Lung (tissue), 11 donors: ENCODE measurements at regions not wholly inside any gene's neighbourhood (a gene's known extent, or its start where the extent isn't known, plus 50 kb on each side); places are given as distances from the start of the nearest gene placed in this dataset.

Experiments used
- ATAC-seq: fragments of 200-7000 bp; cut with Tn5 transposase; one replicate; pipeline ENCODE4 v1.9.1; 2020; ENCODE audit warnings: moderate number of reproducible peaks; ENCODE audit not compliant: insufficient read depth, low FRiP score
- DNase-seq, 3 donors: peaks; one replicate each; pipeline ENCODE4 v3.0.0-alpha.2; 2013 to 2017
- H3K27ac ChIP-seq, 2 donors: one replicate each; pipeline ENCODE4 v1.5.1; 2013; ENCODE audit warnings: mild to moderate bottlenecking in 2 of 2, moderate library complexity in 2 of 2, control low read depth in 1 of 2, inconsistent platforms in 1 of 2, low read depth in 1 of 2, low read length in 1 of 2
- H3K27me3 ChIP-seq, 3 donors: one replicate each; pipeline ENCODE4 v1.5.1; 2013; ENCODE audit warnings: low read length in 2 of 3; ENCODE audit not compliant: control insufficient read depth in 3 of 3, insufficient read depth in 3 of 3
- H3K36me3 ChIP-seq, 4 donors: one replicate each; pipeline ENCODE4 v1.5.1; 2013; ENCODE audit warnings: low read length in 4 of 4, mild to moderate bottlenecking in 1 of 4, moderate library complexity in 1 of 4; ENCODE audit not compliant: control insufficient read depth in 4 of 4, insufficient read depth in 4 of 4
- H3K4me1 ChIP-seq, 5 donors: one replicate each; pipeline ENCODE4 v1.5.1; 2013; ENCODE audit warnings: low read length in 5 of 5, mild to moderate bottlenecking in 2 of 5, moderate library complexity in 1 of 5; ENCODE audit not compliant: control insufficient read depth in 5 of 5, insufficient read depth in 5 of 5
- H3K4me3 ChIP-seq: one replicate; pipeline ENCODE4 v1.5.1; 2013; ENCODE audit warnings: mild to moderate bottlenecking, control low read depth, moderate library complexity
- H3K9ac ChIP-seq, 2 donors: one replicate each; pipeline ENCODE4 v1.5.1; 2013; ENCODE audit warnings: low read length in 2 of 2, control low read depth in 1 of 2; ENCODE audit not compliant: insufficient read depth in 1 of 2
- H3K9me3 ChIP-seq, 4 donors: one replicate each; pipeline ENCODE4 v1.5.1; 2013; ENCODE audit warnings: low read length in 3 of 4, mild to moderate bottlenecking in 1 of 4, moderate library complexity in 1 of 4; ENCODE audit not compliant: control insufficient read depth in 4 of 4, insufficient read depth in 3 of 4
- WGBS, 2 donors: extraction: QIAGEN DNeasy Blood & Tissue Kit; methylation state at CpG; one replicate each; pipeline ENCODE4 v1.1.7; 2013; 5-methylcytosine and 5-hydroxymethylcytosine counted together
- TF ChIP-seq, protein P1 (sequence below): IDR thresholded peaks from 2 replicates; pipeline ENCODE4 v1.5.1; 2012; ENCODE audit warnings: mild to moderate bottlenecking; ENCODE audit errors: control extremely low read depth, extremely low read depth
- donor health status: control.
- donor health status: control.
- donor health status: Bipolar disorder and iron deficiency.
- donor health status: healthy.
- donor health status: DM: yes; HTN: yes; CAD: no.

DNA sequence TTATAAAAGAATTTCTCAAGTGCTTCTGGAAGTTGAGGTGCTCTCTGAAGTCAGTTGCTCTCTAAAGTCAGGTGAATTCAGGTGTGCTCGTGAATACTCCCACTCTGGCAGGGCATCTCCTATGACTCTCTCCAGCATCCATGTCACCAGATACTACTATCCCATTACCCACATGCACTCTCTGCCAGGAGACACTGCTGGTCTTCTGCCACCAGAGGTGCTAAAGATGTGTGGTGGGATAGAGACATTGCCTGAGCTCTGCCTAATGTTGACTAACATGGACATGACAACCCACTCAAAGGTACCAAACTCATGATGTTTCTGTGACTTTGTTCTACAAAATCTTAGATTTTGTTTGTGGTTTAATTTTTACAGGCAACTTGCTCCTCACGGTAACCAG, 106.4 kb upstream of the HNRNPA3 start:
- DNase-seq = no peak
- Histone ChIP-seq H3K27ac (no peak overlapping the region), H3K36me3 (no peaks in the 10 kb centered on the region), H3K4me3 (no peak overlapping the region), H3K4me1 (no peaks in the 10 kb centered on the region), H3K27me3 (no peaks in the 10 kb centered on the region), H3K9me3 (no peaks in the 10 kb centered on the region), H3K9ac (no peak overlapping the region)
- 87 to 91% methylated on average over 2 of the region's 2 CpGs for WGBS, 2 donors
- TF ChIP-seq, protein P1, sequence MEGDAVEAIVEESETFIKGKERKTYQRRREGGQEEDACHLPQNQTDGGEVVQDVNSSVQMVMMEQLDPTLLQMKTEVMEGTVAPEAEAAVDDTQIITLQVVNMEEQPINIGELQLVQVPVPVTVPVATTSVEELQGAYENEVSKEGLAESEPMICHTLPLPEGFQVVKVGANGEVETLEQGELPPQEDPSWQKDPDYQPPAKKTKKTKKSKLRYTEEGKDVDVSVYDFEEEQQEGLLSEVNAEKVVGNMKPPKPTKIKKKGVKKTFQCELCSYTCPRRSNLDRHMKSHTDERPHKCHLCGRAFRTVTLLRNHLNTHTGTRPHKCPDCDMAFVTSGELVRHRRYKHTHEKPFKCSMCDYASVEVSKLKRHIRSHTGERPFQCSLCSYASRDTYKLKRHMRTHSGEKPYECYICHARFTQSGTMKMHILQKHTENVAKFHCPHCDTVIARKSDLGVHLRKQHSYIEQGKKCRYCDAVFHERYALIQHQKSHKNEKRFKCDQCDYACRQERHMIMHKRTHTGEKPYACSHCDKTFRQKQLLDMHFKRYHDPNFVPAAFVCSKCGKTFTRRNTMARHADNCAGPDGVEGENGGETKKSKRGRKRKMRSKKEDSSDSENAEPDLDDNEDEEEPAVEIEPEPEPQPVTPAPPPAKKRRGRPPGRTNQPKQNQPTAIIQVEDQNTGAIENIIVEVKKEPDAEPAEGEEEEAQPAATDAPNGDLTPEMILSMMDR = no peak
- no peak for ATAC-seq

- WGBS, 2 donors = 80 to 90% methylated on average over 2 of the region's 2 CpGs
- no peaks in the 10 kb centered on the region for H3K27me3 ChIP-seq
- H3K9ac ChIP-seq = no peak overlapping the region
- peak in 2 of 3 donors; percentile 10 to 12 for DNase-seq
- TF ChIP-seq, protein P1 = no peak
- H3K9me3 ChIP-seq = no peaks in the 10 kb centered on the region
- H3K36me3 ChIP-seq = no peaks in the 10 kb centered on the region
- ATAC-seq = no peak
- no peak overlapping the region for H3K4me3 ChIP-seq
- H3K27ac ChIP-seq = no peak overlapping the region
- H3K4me1 ChIP-seq = no peaks in the 10 kb centered on the region
These were observed 103.7 kb upstream of the HNRNPA3 start for GRCh38 chr2:177108890-177109289.

- H3K27me3 ChIP-seq = no peaks in the 10 kb centered on the region
- ATAC-seq = no peak
- TF ChIP-seq, protein P1 = no peak
- H3K4me3 ChIP-seq = no peak overlapping the region
- H3K9ac ChIP-seq = no peak overlapping the region
- DNase-seq = no peak
- WGBS, 2 donors = 96% methylated on average over 5 of the region's 5 CpGs
- no peak overlapping the region for H3K27ac ChIP-seq
- H3K4me1 ChIP-seq = no peaks in the 10 kb centered on the region
- H3K9me3 ChIP-seq = no peaks in the 10 kb centered on the region
- no peaks in the 10 kb centered on the region for H3K36me3 ChIP-seq
These were observed 97.9 kb upstream of the HNRNPA3 start for GRCh38 chr2:177114712-177115111.

GRCh38 chr2:177117755-177118154, 94.8 kb upstream of the HNRNPA3 start:
- H3K9ac ChIP-seq = no peak overlapping the region
- no peak for DNase-seq
- H3K36me3 ChIP-seq = no peaks in the 10 kb centered on the region
- no peaks in the 10 kb centered on the region for H3K9me3 ChIP-seq
- WGBS, 2 donors = 78 to 93% methylated on average over 3 of the region's 3 CpGs
- TF ChIP-seq, protein P1 = no peak
- ATAC-seq = no peak
- H3K4me3 ChIP-seq = no peak overlapping the region
- no peaks in the 10 kb centered on the region for H3K27me3 ChIP-seq
- no peaks in the 10 kb centered on the region for H3K4me1 ChIP-seq
- no peak overlapping the region for H3K27ac ChIP-seq
